HUES64 (cell line): ENCODE measurements at regions not wholly inside any gene's neighbourhood (a gene's known extent, or its start where the extent isn't known, plus 50 kb on each side); places are given as distances from the start of the nearest gene placed in this dataset.

ENCODE experiments used
- H3K27ac ChIP-seq: 2 replicates; pipeline ENCODE4 v1.7.0; 2013; ENCODE audit warnings: low read depth, low read length, inconsistent platforms
- H3K27me3 ChIP-seq: 2 replicates; pipeline ENCODE4 v1.6.1; 2013; ENCODE audit warnings: mild to moderate bottlenecking, low read length; ENCODE audit not compliant: insufficient read depth
- H3K36me3 ChIP-seq: 2 replicates; pipeline ENCODE4 v1.6.1; 2013; ENCODE audit warnings: mild to moderate bottlenecking, low read length; ENCODE audit not compliant: insufficient read depth
- H3K4me1 ChIP-seq: 2 replicates; pipeline ENCODE4 v1.6.1; 2013; ENCODE audit warnings: mild to moderate bottlenecking, low read length, moderate library complexity; ENCODE audit not compliant: insufficient read depth
- H3K4me3 ChIP-seq: 2 replicates; pipeline ENCODE4 v1.5.1; 2013; ENCODE audit warnings: mild to moderate bottlenecking, low read length, moderate library complexity
- H3K9ac ChIP-seq: 2 replicates; pipeline ENCODE4 v1.6.1; 2013; ENCODE audit warnings: mild to moderate bottlenecking, low read depth, low read length
- H3K9me3 ChIP-seq: 2 replicates; pipeline ENCODE4 v1.6.1; 2013; ENCODE audit warnings: low read depth, low read length; ENCODE audit not compliant: insufficient read depth
- WGBS: fragments of 150-250, 120-280 bp; methylation state at CpG from one replicate; pipeline ENCODE4 v1.1.7; 2013; ENCODE audit warnings: missing lambda C conversion rate; 5-methylcytosine and 5-hydroxymethylcytosine counted together

DNA sequence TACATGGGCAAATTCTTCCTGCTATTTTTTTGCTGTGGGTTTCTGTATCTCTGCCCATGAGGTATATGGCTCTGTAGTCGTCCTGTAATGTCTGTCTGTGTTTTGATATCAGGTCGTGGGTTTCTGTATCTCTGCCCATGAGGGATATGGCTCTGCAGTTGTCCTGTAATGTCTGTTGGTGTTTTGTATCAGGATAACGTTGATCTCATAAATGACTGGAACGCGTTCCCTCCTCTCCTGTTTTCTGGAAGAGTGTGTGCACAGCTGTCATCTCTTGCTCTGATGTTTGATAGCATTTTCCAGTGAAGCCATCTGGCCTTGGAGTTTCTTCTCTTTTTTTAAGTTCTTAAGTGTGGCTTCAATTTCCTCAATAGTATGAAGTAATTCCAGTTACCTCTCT, 57.2 kb downstream of the SOX1 start:
- H3K27me3 ChIP-seq: no peaks in the 10 kb centered on the region
- no peak overlapping the region for H3K27ac ChIP-seq
- no peaks in the 10 kb centered on the region for H3K36me3 ChIP-seq
- no peak overlapping the region for H3K9ac ChIP-seq
- H3K4me1 ChIP-seq: peaks cover 5% of the 10 kb centered on the region; the same call in 1 of the 2 replicates
- WGBS: 88% methylated on average over 5 of the region's 5 CpGs
- H3K4me3 ChIP-seq: no peak overlapping the region
- H3K9me3 ChIP-seq: no peaks in the 10 kb centered on the region

DNA sequence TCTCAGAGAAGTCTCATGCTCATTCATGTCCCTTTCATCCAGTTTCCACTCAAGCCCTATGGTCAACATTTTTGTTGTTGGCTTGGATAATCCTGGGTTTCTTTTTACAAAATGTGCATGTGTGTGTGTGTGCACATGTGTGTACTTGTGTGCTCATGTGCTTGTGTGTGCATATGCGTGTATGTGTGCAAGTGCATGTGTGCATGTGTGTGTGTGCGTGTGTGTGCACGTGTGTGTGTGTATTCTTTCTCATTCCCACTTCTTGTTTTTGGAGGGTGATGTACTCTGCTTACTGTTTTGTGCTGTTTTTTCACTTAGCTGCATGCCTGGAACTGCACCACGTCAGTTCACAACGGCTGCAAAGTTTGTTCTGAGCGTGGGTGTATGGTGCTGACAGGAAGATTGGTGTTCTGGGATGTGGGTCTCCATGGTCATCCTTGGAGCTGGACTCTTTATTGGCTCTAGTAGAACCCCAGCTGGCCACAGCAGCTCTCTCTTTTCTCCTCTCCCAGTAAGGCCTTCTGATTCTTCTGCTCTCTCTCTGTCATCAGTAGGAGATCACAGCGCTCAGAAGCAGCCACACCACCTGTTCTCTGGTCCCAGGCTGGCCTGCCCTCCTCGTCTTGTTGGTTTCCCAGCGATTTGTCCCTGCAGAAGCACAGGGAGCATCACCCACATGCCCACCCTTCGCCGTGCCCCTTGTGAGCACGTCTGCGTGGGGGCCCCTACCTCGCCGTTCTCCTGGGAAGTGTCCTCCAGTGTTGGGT, 60.8 kb downstream of the SOX1 start:
- Histone ChIP-seq H3K4me3 (no peak overlapping the region), H3K4me1 (peaks cover 5% of the 10 kb centered on the region; the same call in 1 of the 2 replicates), H3K27ac (no peak overlapping the region), H3K9ac (no peak overlapping the region), H3K36me3 (no peaks in the 10 kb centered on the region), H3K9me3 (no peaks in the 10 kb centered on the region), H3K27me3 (no peaks in the 10 kb centered on the region)
- WGBS: 88% methylated on average over 15 of the region's 15 CpGs

DNA sequence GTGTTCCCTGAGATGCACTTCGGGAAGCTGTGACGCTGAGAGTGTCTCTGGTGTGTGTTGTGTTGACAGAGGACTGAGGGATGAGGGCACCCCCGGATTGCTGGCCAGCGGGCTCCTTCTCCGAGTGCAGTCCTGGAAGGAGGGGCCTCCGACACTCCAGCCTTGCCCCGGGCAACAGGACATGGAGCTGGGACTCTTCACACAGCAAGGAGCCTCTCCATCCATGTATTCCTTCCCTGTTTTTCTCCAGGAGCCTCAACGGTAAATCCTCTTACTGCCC, 61.3 kb downstream of the SOX1 start:
- Histone ChIP-seq H3K9me3 (no peaks in the 10 kb centered on the region), H3K4me1 (peaks cover 5% of the 10 kb centered on the region; the same call in 1 of the 2 replicates), H3K27ac (no peak overlapping the region), H3K4me3 (no peak overlapping the region), H3K27me3 (no peaks in the 10 kb centered on the region), H3K36me3 (no peaks in the 10 kb centered on the region), H3K9ac (no peak overlapping the region)
- WGBS: 93% methylated on average over 8 of the region's 8 CpGs

DNA sequence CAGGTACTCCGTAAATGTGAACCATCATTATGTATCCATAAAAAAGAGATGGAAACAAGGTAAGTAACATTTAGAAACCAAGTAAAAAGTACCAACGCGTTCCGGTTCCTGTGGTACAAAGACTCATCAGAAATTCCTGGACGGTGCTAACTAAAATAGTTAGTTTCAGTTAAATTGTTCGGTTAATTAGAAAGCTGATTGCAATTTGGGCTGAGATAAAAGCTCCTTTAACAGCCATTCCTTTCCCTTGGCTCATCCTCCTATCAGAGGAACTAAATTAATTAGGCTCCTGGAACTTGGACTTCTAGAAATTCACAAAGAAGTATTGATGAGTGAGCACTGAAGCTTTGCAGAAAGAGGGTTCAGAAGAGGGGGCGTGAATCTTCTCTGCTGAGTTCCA, 63.5 kb downstream of the SOX1 start:
- no peaks in the 10 kb centered on the region for H3K27me3 ChIP-seq
- no peak overlapping the region for H3K9ac ChIP-seq
- H3K4me1 ChIP-seq: no peaks in the 10 kb centered on the region
- WGBS: 95% methylated on average over 7 of the region's 7 CpGs
- no peaks in the 10 kb centered on the region for H3K36me3 ChIP-seq
- no peaks in the 10 kb centered on the region for H3K9me3 ChIP-seq
- H3K27ac ChIP-seq: no peak overlapping the region
- no peak overlapping the region for H3K4me3 ChIP-seq

DNA sequence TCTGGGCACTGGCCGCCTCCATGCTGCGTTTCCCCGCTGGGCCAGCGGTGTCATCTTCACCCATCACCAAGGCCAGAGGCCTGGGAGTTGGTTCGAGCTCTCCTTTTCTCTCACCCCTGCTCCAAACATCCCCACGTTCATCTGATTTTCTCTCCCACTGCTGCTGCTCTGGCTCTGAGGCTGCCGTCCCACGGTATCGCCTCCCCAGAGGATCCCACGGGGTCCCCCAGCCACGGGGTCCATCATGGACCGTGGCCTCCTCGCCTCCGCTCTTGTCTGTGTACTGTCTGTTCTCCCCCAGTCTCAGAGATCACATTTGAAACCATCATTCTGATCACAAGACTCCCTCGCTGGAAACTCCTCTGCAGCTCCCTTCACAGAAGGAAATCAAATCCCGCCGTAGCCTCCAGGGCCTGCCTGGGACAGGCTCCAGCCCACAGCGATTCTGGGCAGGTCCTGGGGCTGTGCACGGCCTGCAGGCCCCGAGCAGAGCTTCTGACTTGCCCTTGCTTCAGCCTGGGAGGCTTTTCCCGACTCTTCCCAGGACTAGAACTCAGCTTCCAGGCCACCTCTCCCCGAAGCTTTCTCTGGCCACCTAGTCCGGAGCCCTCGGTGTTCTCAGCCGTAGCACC, 64.2 kb downstream of the SOX1 start:
- no peaks in the 10 kb centered on the region for H3K36me3 ChIP-seq
- H3K4me1 ChIP-seq: no peaks in the 10 kb centered on the region
- no peak overlapping the region for H3K4me3 ChIP-seq
- 93% methylated on average over 25 of the region's 25 CpGs for WGBS
- no peak overlapping the region for H3K9ac ChIP-seq
- H3K27me3 ChIP-seq: no peaks in the 10 kb centered on the region
- H3K27ac ChIP-seq: no peak overlapping the region
- no peaks in the 10 kb centered on the region for H3K9me3 ChIP-seq

DNA sequence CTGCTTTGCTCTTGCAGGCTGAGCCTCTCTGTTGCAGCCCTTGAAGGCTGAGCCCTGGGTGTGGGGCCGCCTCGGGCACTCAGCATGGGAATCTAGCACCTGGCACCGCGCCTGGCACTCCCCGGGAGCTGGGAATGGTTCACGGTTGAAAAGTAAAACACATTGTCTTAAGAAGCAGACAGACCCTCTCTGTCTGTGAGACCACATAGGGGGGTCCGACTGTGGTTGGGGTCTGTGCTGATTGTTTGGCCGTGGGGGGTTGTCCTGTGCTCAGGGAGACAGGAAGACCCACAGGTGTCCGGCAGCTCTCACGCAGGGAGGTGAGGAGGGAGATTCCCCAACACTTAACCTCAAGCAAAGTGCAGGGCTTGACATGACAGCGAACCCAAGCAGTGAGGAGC, 64.8 kb downstream of the SOX1 start:
- Histone ChIP-seq H3K4me1 (no peaks in the 10 kb centered on the region), H3K9me3 (no peaks in the 10 kb centered on the region), H3K4me3 (no peak overlapping the region), H3K36me3 (no peaks in the 10 kb centered on the region), H3K27me3 (no peaks in the 10 kb centered on the region), H3K27ac (no peak overlapping the region), H3K9ac (no peak overlapping the region)
- 90% methylated on average over 11 of the region's 11 CpGs for WGBS

DNA sequence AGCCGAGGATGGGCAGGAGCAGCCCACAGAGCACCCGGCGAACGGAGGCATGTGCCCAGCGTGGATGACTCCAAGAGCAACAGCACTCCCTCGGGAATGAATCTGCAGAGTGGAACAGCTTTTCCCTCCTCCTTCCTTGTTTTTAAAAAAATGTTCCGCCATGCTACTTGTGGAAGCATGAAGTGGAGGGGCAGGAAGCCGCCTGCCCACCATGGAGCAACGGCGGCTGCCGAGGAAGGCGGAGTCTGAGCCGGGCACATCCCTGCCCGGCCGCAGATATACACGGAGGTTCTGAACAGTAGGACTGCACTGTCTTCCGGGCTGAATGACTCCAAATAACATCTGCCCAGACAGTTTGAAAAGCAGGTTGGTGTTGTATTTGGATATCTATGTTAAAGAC, 65.2 kb downstream of the SOX1 start:
- Histone ChIP-seq H3K4me1 (no peaks in the 10 kb centered on the region), H3K9ac (no peak overlapping the region), H3K36me3 (no peaks in the 10 kb centered on the region), H3K27me3 (no peaks in the 10 kb centered on the region), H3K9me3 (no peaks in the 10 kb centered on the region), H3K4me3 (no peak overlapping the region), H3K27ac (no peak overlapping the region)
- WGBS: 90% methylated on average over 17 of the region's 17 CpGs

DNA sequence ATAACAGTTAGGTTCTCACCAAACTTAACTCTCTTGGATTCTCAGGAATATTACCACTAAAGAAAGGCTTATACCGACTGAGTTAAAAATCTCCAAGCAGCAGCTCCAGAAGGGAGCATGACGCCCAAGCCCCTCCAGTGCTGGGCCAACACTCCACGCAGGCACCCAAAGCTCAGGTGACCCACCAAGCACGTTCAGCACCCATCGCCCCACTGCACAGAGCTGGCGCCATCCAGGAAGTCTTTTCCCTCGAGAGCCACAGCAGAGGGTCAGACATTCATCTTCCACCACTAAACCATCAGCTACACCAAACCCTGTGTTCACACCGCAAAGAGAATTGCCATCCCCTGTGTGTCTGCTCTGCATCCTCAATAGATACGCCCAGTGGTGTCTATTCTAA, 65.7 kb downstream of the SOX1 start:
- H3K9me3 ChIP-seq: no peaks in the 10 kb centered on the region
- no peaks in the 10 kb centered on the region for H3K27me3 ChIP-seq
- no peak overlapping the region for H3K9ac ChIP-seq
- H3K27ac ChIP-seq: no peak overlapping the region
- H3K36me3 ChIP-seq: no peaks in the 10 kb centered on the region
- H3K4me1 ChIP-seq: no peaks in the 10 kb centered on the region
- H3K4me3 ChIP-seq: no peak overlapping the region
- WGBS: 94% methylated on average over 9 of the region's 9 CpGs

DNA sequence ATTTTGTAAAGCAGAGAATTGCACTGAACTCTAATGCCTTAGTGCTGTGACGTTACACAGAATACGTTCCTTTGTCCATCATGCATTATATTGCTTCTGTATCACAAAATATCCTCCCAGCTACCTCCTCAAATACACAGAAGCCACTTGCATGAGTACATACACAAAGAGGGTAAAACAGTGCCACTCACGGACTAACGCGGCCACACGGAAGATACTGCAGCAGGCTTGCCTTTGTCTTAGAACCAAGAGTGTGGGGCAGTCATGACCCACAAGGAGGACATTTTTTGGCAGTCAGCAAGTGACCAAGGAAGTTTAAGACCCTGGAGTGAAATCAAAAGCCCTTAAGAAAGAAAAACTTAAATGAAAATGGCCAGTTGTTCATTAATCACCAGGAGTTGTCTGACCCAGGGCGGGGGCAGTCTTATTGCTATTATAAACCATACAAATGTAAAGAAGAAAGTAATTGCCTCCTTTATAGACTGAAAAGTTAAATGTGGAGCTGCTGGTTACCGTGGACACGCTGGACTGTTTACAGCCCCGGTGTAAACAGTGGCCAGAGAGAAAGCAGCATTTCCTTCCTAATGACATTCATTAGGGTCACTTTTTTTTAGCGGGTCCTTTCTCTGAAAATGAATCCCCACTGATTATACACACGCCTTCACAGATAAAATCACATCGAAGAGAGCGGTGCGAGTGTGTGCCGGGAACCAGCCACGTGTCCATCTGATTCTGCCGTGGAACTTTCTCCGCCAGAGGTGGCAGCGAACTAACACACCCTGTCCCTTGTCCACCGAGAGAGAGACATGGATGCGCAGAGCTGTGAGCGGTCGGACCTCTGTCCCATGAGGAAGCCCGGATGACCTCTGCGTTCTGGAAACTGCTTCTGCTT, 66.8 kb downstream of the SOX1 start:
- no peak overlapping the region for H3K27ac ChIP-seq
- WGBS: 91% methylated on average over 25 of the region's 26 CpGs
- no peak overlapping the region for H3K4me3 ChIP-seq
- no peaks in the 10 kb centered on the region for H3K27me3 ChIP-seq
- H3K9ac ChIP-seq: no peak overlapping the region
- H3K36me3 ChIP-seq: no peaks in the 10 kb centered on the region
- H3K9me3 ChIP-seq: no peaks in the 10 kb centered on the region
- H3K4me1 ChIP-seq: no peaks in the 10 kb centered on the region

DNA sequence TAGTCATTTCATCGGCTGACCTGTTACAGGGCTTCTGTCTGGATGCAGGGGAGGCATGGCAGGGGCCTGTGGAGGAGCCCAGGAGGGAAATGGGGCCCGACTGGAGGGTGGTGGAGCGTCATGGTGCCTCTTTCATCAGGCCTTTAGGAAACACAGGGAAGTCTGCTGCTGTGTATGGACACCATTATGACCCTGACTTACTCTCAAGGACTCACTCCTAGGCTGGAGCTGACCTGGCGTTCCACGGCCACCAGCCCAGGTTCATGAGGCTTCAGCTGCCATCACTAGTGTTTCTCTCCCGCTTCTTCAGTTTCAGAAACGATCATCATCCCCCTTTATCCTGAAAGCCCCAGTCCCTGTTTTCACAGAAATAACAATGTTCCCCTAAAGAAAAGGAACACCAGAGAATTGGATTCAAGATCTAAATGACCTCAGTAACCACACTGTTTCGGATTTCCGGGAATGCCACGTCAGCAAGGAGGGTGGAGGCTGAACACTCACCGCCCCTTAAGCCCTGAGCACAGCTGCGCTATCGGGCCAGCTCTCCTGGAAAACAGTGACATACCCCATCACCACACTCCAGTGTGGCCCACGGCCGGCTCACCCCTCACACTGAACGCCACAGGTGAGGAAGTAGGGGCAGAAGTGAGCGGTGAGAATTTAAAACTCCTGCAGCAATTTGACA, 67.6 kb downstream of the SOX1 start:
- Histone ChIP-seq H3K27ac (no peak overlapping the region), H3K9me3 (no peaks in the 10 kb centered on the region), H3K4me3 (no peak overlapping the region), H3K9ac (no peak overlapping the region), H3K36me3 (no peaks in the 10 kb centered on the region), H3K4me1 (no peaks in the 10 kb centered on the region), H3K27me3 (no peaks in the 10 kb centered on the region)
- WGBS: 95% methylated on average over 14 of the region's 17 CpGs

DNA sequence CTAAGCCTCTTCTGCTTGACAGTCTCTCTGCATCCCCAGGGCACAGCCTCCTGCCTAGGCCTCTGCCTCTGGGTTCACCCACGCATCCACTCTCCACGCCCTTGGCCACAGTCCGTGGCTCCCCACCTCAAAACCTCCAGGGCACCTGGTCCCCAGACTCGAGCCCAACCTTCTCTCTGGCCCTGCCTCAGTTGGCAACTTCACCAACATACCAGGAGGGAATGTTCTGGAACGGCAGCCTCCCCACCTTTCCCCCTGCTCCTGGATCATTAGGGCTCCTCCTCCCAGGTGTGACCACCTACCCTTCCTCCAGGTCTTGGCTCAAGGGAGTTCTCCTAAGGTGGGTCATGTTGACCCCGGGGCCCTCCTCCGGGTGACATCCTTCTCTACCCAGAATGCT, 69.1 kb downstream of the SOX1 start:
- WGBS: 94% methylated on average over 7 of the region's 7 CpGs
- H3K27me3 ChIP-seq: no peaks in the 10 kb centered on the region
- H3K9me3 ChIP-seq: no peaks in the 10 kb centered on the region

More for the DNA sequence above, 69.1 kb downstream of the SOX1 start:
- H3K27ac ChIP-seq: no peak overlapping the region
- no peak overlapping the region for H3K4me3 ChIP-seq
- no peaks in the 10 kb centered on the region for H3K4me1 ChIP-seq
- no peaks in the 10 kb centered on the region for H3K36me3 ChIP-seq
- H3K9ac ChIP-seq: no peak overlapping the region
